GM18507 (cell line): ENCODE measurements at regions not wholly inside any gene's neighbourhood (a gene's known extent, or its start where the extent isn't known, plus 50 kb on each side); places are given as distances from the start of the nearest gene placed in this dataset.

Experiments
- DNase-seq: peaks from one replicate; pipeline ENCODE4 v3.0.0; 2011; ENCODE audit warnings: low read depth; ENCODE audit not compliant: insufficient read length; ENCODE audit errors: extremely low spot score
- FAIRE-seq: peaks from 2 replicates; lab custom pipeline; 2011; peaks lifted over from hg19 to GRCh38; lab: Jason Lieb, UNC

- FAIRE-seq: no peak
- DNase-seq: no peak
Observed at GRCh38 chr10:128473396-128473795, 347.2 kb upstream of the MKI67 start.

GRCh38 chr10:128473911-128474310 is 347.7 kb upstream of the MKI67 start:
- DNase-seq (no peak), FAIRE-seq (no peak)

GRCh38 chr10:128474571-128474970 is 348.3 kb upstream of the MKI67 start:
- no peak for FAIRE-seq

GRCh38 chr10:128475686-128476367 is 349.6 kb upstream of the MKI67 start:
- no peak for FAIRE-seq
- no peak for DNase-seq

More at GRCh38 chr10:128474571-128474970, 348.3 kb upstream of the MKI67 start:
- DNase-seq: no peak

- no peak for DNase-seq
- no peak for FAIRE-seq
Observed at GRCh38 chr10:128476368-128476725, 350.1 kb upstream of the MKI67 start.

- DNase-seq (no peak), FAIRE-seq (no peak)
Observed at GRCh38 chr10:128476845-128477244, 350.6 kb upstream of the MKI67 start.

- FAIRE-seq (no peak), DNase-seq (no peak)
Observed at GRCh38 chr10:128480601-128481000, 354.4 kb upstream of the MKI67 start.

- no peak for DNase-seq
- no peak for FAIRE-seq
Observed at GRCh38 chr10:128481152-128481840, 355.1 kb upstream of the MKI67 start.

- DNase-seq: no peak
- FAIRE-seq: no peak
Observed at GRCh38 chr10:128482052-128482451, 355.8 kb upstream of the MKI67 start.

GRCh38 chr10:128483216-128483615 is 357.0 kb upstream of the MKI67 start:
- FAIRE-seq (no peak), DNase-seq (no peak)

- FAIRE-seq (no peak), DNase-seq (no peak)
Observed at GRCh38 chr10:128484041-128484440, 357.8 kb upstream of the MKI67 start.

GRCh38 chr10:128485701-128486235 is 359.5 kb upstream of the MKI67 start:
- FAIRE-seq (no peak), DNase-seq (no peak)

- DNase-seq (no peak), FAIRE-seq (no peak)
Observed at GRCh38 chr10:128487517-128487916, 361.3 kb upstream of the MKI67 start.

GRCh38 chr10:128489324-128490247 is 363.4 kb upstream of the MKI67 start:
- DNase-seq (no peak), FAIRE-seq (no peak)

GRCh38 chr10:128491686-128492085 is 365.5 kb upstream of the MKI67 start:
- FAIRE-seq (no peak), DNase-seq (no peak)

GRCh38 chr10:128493811-128494210 is 367.6 kb upstream of the MKI67 start:
- FAIRE-seq: no peak

GRCh38 chr10:128494665-128495064 is 368.4 kb upstream of the MKI67 start:
- DNase-seq: no peak
- no peak for FAIRE-seq

More at GRCh38 chr10:128493811-128494210, 367.6 kb upstream of the MKI67 start:
- no peak for DNase-seq

- FAIRE-seq: no peak
- DNase-seq: no peak
Observed at GRCh38 chr10:128497660-128498377, 371.6 kb upstream of the MKI67 start.

- FAIRE-seq (no peak), DNase-seq (no peak)
Observed at GRCh38 chr10:128498378-128498730, 372.1 kb upstream of the MKI67 start.
